Prostate gland (tissue), 2 donors: ENCODE measurements at regions not wholly inside any gene's neighbourhood (a gene's known extent, or its start where the extent isn't known, plus 50 kb on each side); places are given as distances from the start of the nearest gene placed in this dataset.

ENCODE experiments used
- DNase-seq: peaks from one replicate; pipeline ENCODE4 v3.0.0-alpha.2; 2019; ENCODE audit warnings: low spot score
- H3K27ac ChIP-seq, 2 donors: fragments of 200-600 bp; sonication (generic); 2 replicates each; pipeline ENCODE4 v1.5.1; 2017 to 2019
- H3K27me3 ChIP-seq: fragments of 200-600 bp; sonication (generic); replicated peaks from 2 replicates; pipeline ENCODE4 v1.5.1; 2019; ENCODE audit not compliant: insufficient read depth
- H3K36me3 ChIP-seq, 2 donors: fragments of 200-600 bp; sonication (generic); 1 replicate in 1 of 2; 2 replicates in 1 of 2; pipeline versions ENCODE4 v1.5.1 to v1.8.1; 2017 to 2019
- H3K4me1 ChIP-seq: fragments of 200-600 bp; sonication (generic); replicated peaks from 2 replicates; pipeline ENCODE4 v1.5.1; 2019
- H3K4me3 ChIP-seq, 2 donors: fragments of 200-600 bp; sonication (generic); 2 replicates each; pipeline ENCODE4 v1.5.1; 2017 to 2019
- H3K9me3 ChIP-seq: fragments of 200-600 bp; sonication (generic); 2 replicates; pipeline ENCODE4 v1.5.1; 2017
- CTCF ChIP-seq, 4 experiments: fragments of 200-600 bp in 2 of 4; fragments of 450-650 bp in 2 of 4; sonication (generic) in 2 of 4; IDR thresholded peaks; 1 replicate in 3 of 4; 2 replicates in 1 of 4; pipeline ENCODE4 v1.5.1; 2016 to 2019; ENCODE audit warnings: antibody characterized with exemption in 4 of 4, mild to moderate bottlenecking in 2 of 4, moderate library complexity in 2 of 4
- POLR2A ChIP-seq: fragments of 450-650 bp; IDR thresholded peaks from one replicate; pipeline ENCODE4 v1.6.1; 2016; ENCODE audit warnings: antibody characterized with exemption, mild to moderate bottlenecking
- POLR2AphosphoS5 ChIP-seq: sonication (generic); formaldehyde crosslinking; IDR thresholded peaks from one replicate; pipeline ENCODE4 v1.6.1; 2017; ENCODE audit warnings: antibody characterized with exemption
- WGBS: methylation state at CpG from one replicate; pipeline ENCODE4 v1.1.5; 2018; 5-methylcytosine and 5-hydroxymethylcytosine counted together
- intact Hi-C: fragments of 100-400 bp; cut with DNase I; formaldehyde crosslinking; loops from one replicate; pipeline ENCODE4 v1.14.2; 2022

- Histone ChIP-seq H3K36me3 (no peaks in the 10 kb centered on the region), H3K9me3 (no peaks in the 10 kb centered on the region), H3K27me3 (no peaks in the 10 kb centered on the region), H3K27ac (no peak overlapping the region), H3K4me1 (no peaks in the 10 kb centered on the region), H3K4me3 (no peak overlapping the region)
- TF ChIP-seq POLR2AphosphoS5 (no peak), CTCF (IDR thresholded peaks at IDR 0.05) (no peak)
- intact Hi-C loops = no loop called here
- no peak for DNase-seq
- 60% methylated on average over 4 of the region's 4 CpGs for WGBS
Measured at GRCh38 chr10:78643513-78643912, 425.3 kb upstream of the ZMIZ1 start.

- intact Hi-C loops = no loop called here
- TF ChIP-seq CTCF (IDR thresholded peaks at IDR 0.05) (no peak), POLR2AphosphoS5 (no peak), POLR2A (no peak)
Measured at GRCh38 chr10:78644550-78644949, 424.2 kb upstream of the ZMIZ1 start.

GRCh38 chr10:78645169-78645686, 423.5 kb upstream of the ZMIZ1 start:
- Histone ChIP-seq H3K27me3 (no peaks in the 10 kb centered on the region), H3K4me3 (no peak overlapping the region), H3K27ac (no peak overlapping the region), H3K4me1 (no peaks in the 10 kb centered on the region), H3K36me3 (no peaks in the 10 kb centered on the region), H3K9me3 (no peaks in the 10 kb centered on the region)
- DNase-seq = no peak
- WGBS = 91% methylated on average over 5 of the region's 5 CpGs
- intact Hi-C loops = no loop called here
- no peak for TF ChIP-seq CTCF (IDR thresholded peaks at IDR 0.05)
- TF ChIP-seq POLR2AphosphoS5 = no peak

More at GRCh38 chr10:78644550-78644949, 424.2 kb upstream of the ZMIZ1 start:
- Histone ChIP-seq H3K36me3 (no peaks in the 10 kb centered on the region), H3K4me3 (no peak overlapping the region), H3K4me1 (no peaks in the 10 kb centered on the region), H3K27me3 (no peaks in the 10 kb centered on the region), H3K9me3 (no peaks in the 10 kb centered on the region), H3K27ac (no peak overlapping the region)
- no peak for DNase-seq
- 89% methylated on average over 2 of the region's 2 CpGs for WGBS

- intact Hi-C loops = no loop called here
- no peaks in the 10 kb centered on the region for H3K4me1 ChIP-seq
- H3K27ac ChIP-seq = no peak overlapping the region
- no peak for TF ChIP-seq CTCF (IDR thresholded peaks at IDR 0.05)
- no peak for TF ChIP-seq POLR2AphosphoS5
- no peak for TF ChIP-seq POLR2A
- no peak for DNase-seq
- H3K4me3 ChIP-seq = no peak overlapping the region
- H3K9me3 ChIP-seq = no peaks in the 10 kb centered on the region
- WGBS = 82% methylated on average over 4 of the region's 4 CpGs
- H3K27me3 ChIP-seq = no peaks in the 10 kb centered on the region
- no peaks in the 10 kb centered on the region for H3K36me3 ChIP-seq
Measured at GRCh38 chr10:78645975-78646374, 422.8 kb upstream of the ZMIZ1 start.

GRCh38 chr10:78648256-78648860, 420.4 kb upstream of the ZMIZ1 start:
- 66% methylated on average over 4 of the region's 4 CpGs for WGBS
- H3K4me1 ChIP-seq = no peaks in the 10 kb centered on the region
- TF ChIP-seq POLR2A (no peak), POLR2AphosphoS5 (no peak), CTCF (IDR thresholded peaks at IDR 0.05) (no peak)
- no peaks in the 10 kb centered on the region for H3K36me3 ChIP-seq
- intact Hi-C loops = no loop called here
- H3K4me3 ChIP-seq = no peak overlapping the region
- no peak for DNase-seq
- no peaks in the 10 kb centered on the region for H3K27me3 ChIP-seq
- no peak overlapping the region for H3K27ac ChIP-seq
- no peaks in the 10 kb centered on the region for H3K9me3 ChIP-seq
